Fibroblast of mammary gland (primary cell): ENCODE measurements at regions not wholly inside any gene's neighbourhood (a gene's known extent, or its start where the extent isn't known, plus 50 kb on each side); places are given as distances from the start of the nearest gene placed in this dataset.
"Not testable (repeated sequence)": the region's sequence is repeated elsewhere in the genome, so short reads cannot be mapped to it uniquely, and the experiment has no call there.

Source experiments
- DNase-seq: peaks from one replicate; pipeline ENCODE4 v3.0.0-alpha.2; 2010; ENCODE audit warnings: low read depth
- H3K4me3 ChIP-seq: 2 replicates; pipeline ENCODE4 v1.5.1; 2011; ENCODE audit warnings: low read depth, mild to moderate bottlenecking, low read length, moderate library complexity; ENCODE audit not compliant: control insufficient read depth
- TF ChIP-seq, protein P1 (sequence below): conservative IDR thresholded peaks from 2 replicates; pipeline ENCODE4 v1.5.1; 2011; ENCODE audit warnings: low read depth, low read length, inconsistent platforms; ENCODE audit not compliant: control insufficient read depth, insufficient read depth

DNA sequence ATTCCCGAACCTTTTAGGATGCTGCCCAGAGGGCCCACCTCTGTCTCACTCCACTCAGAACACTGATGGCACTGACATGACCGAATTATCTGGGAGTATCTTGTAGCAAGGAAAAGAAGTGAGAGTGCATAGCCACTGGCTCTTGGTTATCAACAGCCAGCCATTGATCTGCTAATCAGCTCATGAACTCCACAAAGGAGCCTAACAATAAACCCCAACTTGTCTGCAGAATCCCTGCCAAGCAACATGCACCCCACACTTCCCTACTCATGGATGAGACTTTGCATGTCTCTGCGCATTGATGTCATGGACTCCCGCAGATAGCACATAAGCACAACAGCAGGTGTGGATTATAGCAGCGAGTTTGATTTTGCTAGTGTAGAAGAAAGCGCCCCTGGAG, 1538.9 kb upstream of the RAG2 start:
- H3K4me3 ChIP-seq = no peak overlapping the region
- TF ChIP-seq, protein P1, sequence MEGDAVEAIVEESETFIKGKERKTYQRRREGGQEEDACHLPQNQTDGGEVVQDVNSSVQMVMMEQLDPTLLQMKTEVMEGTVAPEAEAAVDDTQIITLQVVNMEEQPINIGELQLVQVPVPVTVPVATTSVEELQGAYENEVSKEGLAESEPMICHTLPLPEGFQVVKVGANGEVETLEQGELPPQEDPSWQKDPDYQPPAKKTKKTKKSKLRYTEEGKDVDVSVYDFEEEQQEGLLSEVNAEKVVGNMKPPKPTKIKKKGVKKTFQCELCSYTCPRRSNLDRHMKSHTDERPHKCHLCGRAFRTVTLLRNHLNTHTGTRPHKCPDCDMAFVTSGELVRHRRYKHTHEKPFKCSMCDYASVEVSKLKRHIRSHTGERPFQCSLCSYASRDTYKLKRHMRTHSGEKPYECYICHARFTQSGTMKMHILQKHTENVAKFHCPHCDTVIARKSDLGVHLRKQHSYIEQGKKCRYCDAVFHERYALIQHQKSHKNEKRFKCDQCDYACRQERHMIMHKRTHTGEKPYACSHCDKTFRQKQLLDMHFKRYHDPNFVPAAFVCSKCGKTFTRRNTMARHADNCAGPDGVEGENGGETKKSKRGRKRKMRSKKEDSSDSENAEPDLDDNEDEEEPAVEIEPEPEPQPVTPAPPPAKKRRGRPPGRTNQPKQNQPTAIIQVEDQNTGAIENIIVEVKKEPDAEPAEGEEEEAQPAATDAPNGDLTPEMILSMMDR = no peak
- no peak for DNase-seq

DNA sequence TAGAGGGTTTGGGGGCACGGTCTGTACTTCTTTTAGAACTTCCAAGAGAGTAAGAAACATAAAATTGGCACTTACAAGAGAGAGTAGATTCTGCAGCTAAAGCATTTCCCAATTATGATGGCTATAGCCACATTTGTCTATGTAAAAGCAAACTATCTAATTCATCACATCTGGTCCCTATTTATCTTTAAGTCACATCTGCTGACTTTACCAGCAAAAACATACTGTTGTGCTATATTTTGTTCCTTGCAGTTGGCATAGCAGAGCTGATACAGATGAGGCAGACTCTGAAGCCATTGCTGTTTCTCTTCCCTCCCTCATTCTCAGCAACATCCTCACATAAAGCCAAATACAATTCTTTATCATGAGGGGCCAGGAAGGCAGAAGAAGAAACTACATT, 1533.5 kb upstream of the RAG2 start:
- no peak overlapping the region for H3K4me3 ChIP-seq
- TF ChIP-seq, protein P1 = no peak
- DNase-seq = no peak

DNA sequence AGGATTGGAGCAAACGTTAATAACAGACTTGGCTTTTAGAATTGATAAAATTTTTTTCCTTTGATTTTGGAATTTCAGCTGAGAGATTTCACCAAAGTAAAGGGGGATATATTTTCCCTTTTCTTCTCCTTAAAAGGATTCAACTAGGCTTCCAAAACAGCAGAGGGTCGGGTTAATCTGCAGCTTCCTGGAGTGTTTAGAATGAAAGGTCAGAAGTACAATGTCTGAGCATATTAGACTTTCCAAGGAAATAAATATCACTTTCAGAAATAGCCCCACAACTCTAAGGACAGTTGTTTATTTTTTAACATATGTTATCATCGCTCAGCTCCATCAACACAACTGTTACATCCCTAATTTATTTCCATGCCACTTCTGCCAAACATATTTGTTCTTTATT, 1532.9 kb upstream of the RAG2 start:
- DNase-seq = no peak
- TF ChIP-seq, protein P1 = no peak
- no peak overlapping the region for H3K4me3 ChIP-seq

DNA sequence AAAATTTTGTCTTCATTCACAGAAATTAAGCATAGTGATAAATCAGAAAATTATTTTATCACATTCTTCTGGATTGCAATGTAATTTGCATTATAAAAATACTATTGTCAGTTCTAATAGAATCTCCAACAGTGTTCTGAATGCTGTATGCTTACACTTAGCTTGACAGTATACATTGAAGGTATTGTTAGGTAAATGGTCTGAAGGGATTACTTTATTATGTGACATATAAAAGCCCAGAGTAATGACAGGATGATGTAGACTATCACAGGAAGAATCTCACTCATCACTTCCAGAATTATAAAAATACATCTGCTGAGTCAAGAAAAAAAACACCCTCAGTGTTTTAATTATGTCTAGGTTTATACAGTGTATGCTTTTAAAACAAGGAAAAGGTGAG, 1532.5 kb upstream of the RAG2 start:
- TF ChIP-seq, protein P1 = no peak
- no peak overlapping the region for H3K4me3 ChIP-seq
- DNase-seq = no peak

DNA sequence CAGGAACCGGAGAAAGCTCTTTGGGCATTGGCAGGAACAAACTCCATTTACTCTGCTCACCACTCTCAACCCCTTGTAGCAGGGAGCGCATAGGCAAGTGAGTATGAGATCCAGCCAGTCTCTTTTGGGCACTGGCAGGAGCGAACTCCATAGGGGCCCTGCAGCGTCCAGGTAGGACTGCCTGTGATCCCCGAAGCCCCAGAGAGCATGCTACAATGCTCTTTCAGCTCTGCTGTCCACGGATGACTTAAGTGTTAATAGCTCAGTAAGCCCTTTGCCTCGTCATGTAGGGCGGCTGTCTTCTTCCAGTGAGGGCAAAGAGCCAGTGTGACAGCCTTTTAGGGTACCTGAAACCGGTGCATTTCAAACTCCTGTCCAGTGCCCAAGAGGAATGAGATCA, 1525.6 kb upstream of the RAG2 start:
- no peak overlapping the region for H3K4me3 ChIP-seq
- no peak for DNase-seq
- TF ChIP-seq, protein P1 = no peak

DNA sequence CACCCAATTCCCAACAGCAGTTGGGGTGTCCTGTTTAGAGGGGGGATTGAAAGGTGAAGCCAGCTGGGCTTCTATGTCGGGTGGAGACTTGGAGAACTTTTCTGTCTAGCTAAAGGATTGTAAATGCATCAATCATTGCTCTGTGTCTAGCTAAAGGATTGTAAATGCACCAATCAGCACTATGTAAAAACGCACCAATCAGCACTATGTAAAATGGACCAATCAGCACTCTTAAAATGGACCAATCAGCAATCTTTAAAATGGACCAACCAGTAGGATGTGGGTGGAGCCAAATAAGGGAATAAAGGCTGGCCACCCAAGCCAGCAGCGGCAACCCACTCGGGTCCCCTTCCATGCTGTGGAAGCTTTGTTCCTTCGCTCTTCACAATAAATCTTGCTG, 1518.6 kb upstream of the RAG2 start:
- DNase-seq, H3K4me3 ChIP-seq: not testable (repeated sequence)

DNA sequence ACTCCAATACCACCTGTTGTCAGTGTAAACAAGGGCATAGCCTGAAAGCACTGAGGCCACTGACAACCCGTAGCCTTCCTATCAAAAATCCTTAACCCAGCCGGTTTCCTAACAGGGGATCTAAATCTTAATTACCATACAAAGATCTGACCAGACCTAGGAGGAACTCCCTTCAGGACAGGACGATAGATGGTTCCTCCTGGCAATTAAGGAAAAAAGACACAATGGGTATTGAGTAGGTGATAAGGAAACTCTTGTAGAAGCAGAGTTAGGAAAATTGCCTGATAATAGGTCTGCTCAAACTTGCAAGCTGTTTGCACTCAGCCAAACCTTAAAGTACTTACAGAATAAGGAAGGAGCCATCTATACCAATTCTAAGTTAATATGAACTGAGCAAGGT, 1517.3 kb upstream of the RAG2 start:
- not testable (repeated sequence) for H3K4me3 ChIP-seq, DNase-seq

DNA sequence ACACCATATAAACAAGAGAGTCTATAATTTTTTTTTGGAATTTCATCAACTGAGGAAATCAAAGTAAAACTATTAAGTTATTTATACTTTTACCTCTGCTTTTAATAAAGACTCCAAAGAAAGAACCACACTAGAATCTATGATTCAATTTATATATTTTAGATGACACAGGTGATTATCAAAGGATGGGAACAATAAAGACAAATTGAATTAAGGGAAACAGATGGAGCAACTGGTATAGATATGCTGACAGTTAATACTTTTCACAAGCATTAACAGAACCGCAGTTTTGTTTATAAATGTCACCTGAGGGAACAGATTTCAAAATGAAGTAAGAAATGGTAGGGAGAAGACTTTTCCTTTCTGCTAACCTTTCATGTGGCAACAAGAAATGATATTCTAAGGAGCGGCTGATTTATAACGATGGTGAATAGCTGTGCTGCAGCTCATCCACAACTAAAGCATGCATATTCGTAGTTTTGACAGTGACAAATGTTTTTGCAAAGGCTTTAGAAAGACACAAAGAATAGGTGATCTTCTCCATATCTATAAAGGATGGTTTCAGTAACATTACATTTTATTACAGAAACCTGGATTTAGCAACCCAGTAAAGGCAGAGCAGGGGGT, 1502.9 kb upstream of the RAG2 start:
- no peak overlapping the region for H3K4me3 ChIP-seq
- TF ChIP-seq, protein P1 = no peak
- no peak for DNase-seq
